ENCODE measurements at regions not wholly inside any gene's neighbourhood (a gene's known extent, or its start where the extent isn't known, plus 50 kb on each side); places are given as distances from the start of the nearest gene placed in this dataset.
"Not testable (repeated sequence)": the region's sequence is repeated elsewhere in the genome, so short reads cannot be mapped to it uniquely, and the experiment has no call there.

DNA sequence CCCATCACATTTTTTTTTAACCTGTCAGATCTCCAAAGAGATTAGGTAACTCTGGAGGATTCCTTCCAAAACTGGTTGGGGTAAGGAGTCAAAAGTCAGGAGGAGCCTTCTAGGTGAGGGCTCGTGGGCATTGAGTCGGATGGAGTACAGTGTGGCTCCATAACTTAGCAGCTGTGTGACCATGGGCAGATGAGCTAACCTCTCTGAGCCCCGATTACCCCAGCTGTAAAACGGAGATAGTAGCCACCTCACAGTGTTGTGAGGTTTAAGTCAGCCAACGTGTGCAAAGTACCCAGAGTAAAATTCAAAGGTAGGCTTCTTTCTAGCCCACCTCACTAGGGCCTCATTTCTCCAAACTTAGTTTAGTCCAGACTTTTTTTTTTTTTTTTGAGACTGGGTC, 151.5 kb downstream of the CD24 start:
- H3K9me3 ChIP-seq (replicated peaks) = peaks cover 3% of the 10 kb centered on the region
- H3K4me3 ChIP-seq = no peak overlapping the region
- no peaks in the 10 kb centered on the region for H3K36me3 ChIP-seq
- peaks cover 26% of the 10 kb centered on the region for H3K27me3 ChIP-seq (ENCODE audit: low read depth)
- intact Hi-C loops (cut with micrococcal nuclease) = no loop called here
- no peak for TF ChIP-seq CTCF (IDR thresholded peaks at IDR 0.05; ENCODE audit: borderline replicate concordance)
- no peak overlapping the region for H3K27ac ChIP-seq (replicated peaks)
- no peaks in the 10 kb centered on the region for H3K4me1 ChIP-seq
- DNase-seq = no peak

DNA sequence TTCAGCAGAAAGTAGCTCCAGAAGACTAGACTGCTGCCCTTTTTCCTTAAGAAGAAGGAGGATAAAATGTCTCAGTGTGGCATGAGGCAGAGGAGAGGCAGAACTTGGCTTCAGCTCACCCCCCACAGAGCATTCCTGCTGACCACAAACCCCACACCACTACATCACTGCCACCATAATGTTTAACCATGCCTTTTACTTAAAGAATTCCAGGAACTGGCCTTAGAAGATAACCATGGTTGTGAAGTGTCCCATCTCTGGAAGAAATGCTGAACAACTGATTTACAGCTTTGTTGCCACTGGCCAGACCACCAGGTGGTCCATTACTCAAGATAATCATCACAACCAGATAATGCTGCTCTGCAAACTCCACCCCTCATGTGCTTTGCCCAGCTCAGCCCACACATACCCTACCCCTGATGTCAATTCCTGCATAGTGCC, 154.1 kb downstream of the CD24 start:
- TF ChIP-seq CTCF (IDR thresholded peaks at IDR 0.05; ENCODE audit: borderline replicate concordance) = no peak
- Histone ChIP-seq H3K9me3 (replicated peaks) (no peaks in the 10 kb centered on the region), H3K4me3 (no peak overlapping the region), H3K27ac (replicated peaks) (no peak overlapping the region), H3K36me3 (no peaks in the 10 kb centered on the region), H3K4me1 (no peaks in the 10 kb centered on the region), H3K27me3 (ENCODE audit: low read depth) (peaks cover 26% of the 10 kb centered on the region)
- DNase-seq = no peak
- intact Hi-C loops (cut with micrococcal nuclease) = no loop called here

DNA sequence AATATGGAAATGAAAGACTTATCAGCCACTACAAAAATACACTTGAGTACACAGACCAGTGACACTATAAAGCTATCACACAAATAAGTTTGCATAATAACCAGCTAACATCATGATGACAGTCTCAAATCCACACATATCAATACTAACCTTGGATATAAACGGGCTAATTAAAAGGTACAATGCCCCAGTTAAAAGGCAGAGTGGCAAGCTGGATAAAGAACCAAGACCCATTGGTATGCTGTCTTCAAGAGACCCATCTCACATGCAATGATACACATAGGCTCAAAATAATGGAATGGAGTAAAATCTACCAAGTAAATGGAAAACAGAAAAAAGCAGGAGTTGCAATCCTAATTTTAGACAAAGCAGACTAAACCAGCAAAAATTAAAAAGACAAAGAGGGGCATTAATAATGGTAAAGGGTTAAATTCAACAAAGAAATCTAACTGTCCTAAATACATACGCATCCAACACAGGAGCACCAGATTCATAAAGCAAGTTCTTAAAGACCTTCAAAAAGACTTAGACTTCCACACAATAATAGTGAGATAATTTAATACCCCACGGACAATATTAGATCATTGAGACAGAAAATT, 163.3 kb downstream of the CD24 start:
- no peaks in the 10 kb centered on the region for H3K4me1 ChIP-seq
- H3K4me3 ChIP-seq = no peak overlapping the region
- DNase-seq = no peak
- H3K27me3 ChIP-seq (ENCODE audit: low read depth) = no peaks in the 10 kb centered on the region
- H3K27ac ChIP-seq (replicated peaks) = no peak overlapping the region
- peaks cover 68% of the 10 kb centered on the region for H3K9me3 ChIP-seq (replicated peaks)
- intact Hi-C loops (cut with micrococcal nuclease) = no loop called here
- no peak for TF ChIP-seq CTCF (IDR thresholded peaks at IDR 0.05; ENCODE audit: borderline replicate concordance)
- no peaks in the 10 kb centered on the region for H3K36me3 ChIP-seq

DNA sequence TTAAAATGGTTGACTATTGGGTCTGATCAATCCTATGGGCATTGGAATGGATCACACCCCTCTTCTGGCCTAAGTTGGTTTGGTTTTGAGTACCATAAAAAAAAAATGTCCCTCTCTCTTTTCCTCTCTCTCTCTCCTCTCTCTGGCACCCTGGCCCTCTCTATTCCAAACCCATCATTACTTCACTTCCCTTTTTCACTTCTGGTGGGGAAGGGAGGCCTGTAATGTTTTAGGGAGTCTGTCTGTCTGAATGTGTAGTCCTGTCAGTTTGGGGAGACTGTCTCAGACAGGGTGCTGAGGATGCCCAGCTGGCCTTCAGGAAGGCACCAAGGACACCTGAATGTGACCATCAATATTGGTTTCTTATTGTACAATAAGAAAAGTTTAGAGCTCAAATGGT, 165.8 kb downstream of the CD24 start:
- H3K36me3 ChIP-seq = no peaks in the 10 kb centered on the region
- H3K4me1 ChIP-seq = no peaks in the 10 kb centered on the region
- TF ChIP-seq CTCF (IDR thresholded peaks at IDR 0.05; ENCODE audit: borderline replicate concordance) = no peak
- H3K27me3 ChIP-seq (ENCODE audit: low read depth) = no peaks in the 10 kb centered on the region
- peaks cover 68% of the 10 kb centered on the region for H3K9me3 ChIP-seq (replicated peaks)
- H3K4me3 ChIP-seq = no peak overlapping the region
- intact Hi-C loops (cut with micrococcal nuclease) = no loop called here
- no peak overlapping the region for H3K27ac ChIP-seq (replicated peaks)
- DNase-seq = no peak

- no peak for TF ChIP-seq CTCF (IDR thresholded peaks at IDR 0.05; ENCODE audit: borderline replicate concordance)
- Histone ChIP-seq H3K36me3 (no peaks in the 10 kb centered on the region), H3K4me3 (no peak overlapping the region), H3K4me1 (no peaks in the 10 kb centered on the region), H3K27me3 (ENCODE audit: low read depth) (no peaks in the 10 kb centered on the region), H3K27ac (replicated peaks) (no peak overlapping the region), H3K9me3 (replicated peaks) (peaks cover 64% of the 10 kb centered on the region)
- intact Hi-C loops (cut with micrococcal nuclease) = no loop called here
- DNase-seq = no peak
Observed at GRCh38 chr6:106807947-106808611, 166.4 kb downstream of the CD24 start.

DNA sequence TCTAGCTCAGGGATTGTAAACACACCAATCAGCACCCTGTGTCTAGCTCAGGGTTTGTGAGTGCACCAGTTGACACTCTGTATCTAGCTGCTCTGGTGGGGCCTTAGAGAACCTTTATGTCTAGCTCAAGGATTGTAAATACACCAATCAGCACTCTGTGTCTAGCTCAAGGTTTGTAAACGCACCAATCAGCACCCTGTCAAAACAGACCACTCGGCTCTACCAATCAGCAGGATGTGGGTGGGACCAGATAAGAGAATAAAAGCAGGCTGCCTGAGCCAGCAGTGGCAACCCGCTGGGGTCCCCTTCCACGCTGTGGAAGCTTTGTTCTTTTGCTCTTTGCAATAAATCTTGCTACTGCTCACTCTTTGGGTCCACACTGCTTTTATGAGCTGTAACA, 168.3 kb downstream of the CD24 start:
- H3K4me1 ChIP-seq; intact Hi-C loops (cut with micrococcal nuclease); H3K36me3 ChIP-seq; DNase-seq; H3K4me3 ChIP-seq; H3K27me3 ChIP-seq (ENCODE audit: low read depth); H3K27ac ChIP-seq (replicated peaks): not testable (repeated sequence)
- H3K9me3 ChIP-seq (replicated peaks) = peaks cover 46% of the 10 kb centered on the region

Measured in left ventricle myocardium inferior (tissue), 1 donor.